Ovary (tissue), 3 donors: ENCODE measurements at regions not wholly inside any gene's neighbourhood (a gene's known extent, or its start where the extent isn't known, plus 50 kb on each side); places are given as distances from the start of the nearest gene placed in this dataset.

Experiments used
- CTCF ChIP-seq, 3 donors: fragments of 450-650 bp in 2 of 3; fragments of 200-600 bp in 1 of 3; IDR thresholded peaks; one replicate each; pipeline versions ENCODE4 v1.5.1 to v1.8.0; 2016 to 2022; ENCODE audit warnings: antibody characterized with exemption in 3 of 3, mild to moderate bottlenecking in 1 of 3
- EP300 ChIP-seq: sonication (generic); formaldehyde crosslinking; IDR thresholded peaks from one replicate; pipeline ENCODE4 v1.6.1; 2017; ENCODE audit warnings: antibody characterized with exemption
- POLR2A ChIP-seq: fragments of 450-650 bp; IDR thresholded peaks from one replicate; pipeline ENCODE4 v1.6.1; 2017; ENCODE audit warnings: antibody characterized with exemption, mild to moderate bottlenecking, moderate library complexity
- donor health status: DM: no; HTN: no; CAD: no.

DNA sequence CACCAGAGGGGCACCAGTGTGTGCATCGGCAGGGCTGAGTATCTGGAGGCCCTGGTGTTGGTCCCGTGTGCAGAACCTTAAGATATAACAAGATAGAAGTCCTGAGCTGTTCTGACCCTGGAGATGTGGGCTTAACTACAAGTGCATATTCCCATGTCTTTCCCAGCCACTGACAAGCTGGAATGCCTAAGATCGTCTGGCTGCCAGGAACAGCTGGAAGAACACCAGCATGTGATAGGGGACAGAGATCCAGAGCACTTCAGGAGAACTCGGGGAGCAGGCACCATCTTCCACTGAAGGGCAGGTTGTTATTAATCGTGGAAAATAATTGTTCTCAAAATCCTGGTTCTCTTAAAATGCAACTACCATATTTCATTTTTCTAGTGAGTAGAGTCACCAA is 419.9 kb upstream of the RUNX1 start:
- TF ChIP-seq CTCF (IDR thresholded peaks at IDR 0.05) (no peak), POLR2A (no peak), EP300 (no peak)
